GM23338 (cell line): ENCODE measurements at regions not wholly inside any gene's neighbourhood (a gene's known extent, or its start where the extent isn't known, plus 50 kb on each side); places are given as distances from the start of the nearest gene placed in this dataset.

Source experiments
- CREB1 ChIP-seq: fragments of 250-450 bp; sonication (Bioruptor Pico); IDR thresholded peaks from 2 replicates; pipeline ENCODE4 v1.5.0; 2020; ENCODE audit warnings: low read depth, mild to moderate bottlenecking, moderate library complexity
- CTCF ChIP-seq, 2 experiments: fragments of 200-600 bp in 1 of 2; sonication (generic) in 1 of 2; conservative IDR thresholded peaks; 2 replicates each; pipeline versions ENCODE4 v1.5.1 to v1.6.1; 2016 to 2017; ENCODE audit warnings: antibody characterized with exemption in 2 of 2, low read depth in 2 of 2, mild to moderate bottlenecking in 2 of 2, moderate library complexity in 1 of 2
- ETS1 ChIP-seq: IDR thresholded peaks from 2 replicates; pipeline ENCODE4 v1.6.1; 2016; ENCODE audit warnings: antibody characterized with exemption
- EZH2 ChIP-seq: fragments of 200-600 bp; sonication (generic); IDR thresholded peaks from one replicate; pipeline ENCODE4 v1.8.0; 2017; ENCODE audit warnings: antibody characterized with exemption, mild to moderate bottlenecking, low read depth; ENCODE audit not compliant: unreplicated experiment
- EZH2phosphoT487 ChIP-seq: fragments of 200-600 bp; sonication (generic); IDR thresholded peaks from one replicate; pipeline ENCODE4 v1.8.1; 2018; ENCODE audit warnings: antibody characterized with exemption; ENCODE audit not compliant: unreplicated experiment
- JUNB ChIP-seq: IDR thresholded peaks from one replicate; pipeline ENCODE4 v1.6.1; 2016; ENCODE audit warnings: antibody characterized with exemption; ENCODE audit not compliant: unreplicated experiment
- POLR2AphosphoS5 ChIP-seq: IDR thresholded peaks from 2 replicates; pipeline ENCODE4 v1.6.1; 2016; ENCODE audit warnings: antibody characterized with exemption, low read depth
- ZNF114 ChIP-seq: fragments of 250-450 bp; sonication (Bioruptor Pico); IDR thresholded peaks from 2 replicates; pipeline ENCODE4 v1.5.0; 2020; ENCODE audit warnings: mild to moderate bottlenecking, moderate library complexity
- ZNF331 ChIP-seq: fragments of 250-450 bp; sonication (Bioruptor Pico); IDR thresholded peaks from 2 replicates; pipeline ENCODE4 v1.5.0; 2020; ENCODE audit warnings: low read depth, mild to moderate bottlenecking, moderate library complexity
- TF ChIP-seq, protein P1 (sequence below): IDR thresholded peaks from one replicate; pipeline ENCODE4 v1.6.1; 2018; ENCODE audit warnings: antibody characterized with exemption; ENCODE audit not compliant: unreplicated experiment
- TF ChIP-seq, protein P2 (sequence below): fragments of 250-450 bp; sonication (Bioruptor Pico); IDR thresholded peaks from 2 replicates; pipeline ENCODE4 v1.5.0; 2020; ENCODE audit warnings: mild to moderate bottlenecking, moderate library complexity

DNA sequence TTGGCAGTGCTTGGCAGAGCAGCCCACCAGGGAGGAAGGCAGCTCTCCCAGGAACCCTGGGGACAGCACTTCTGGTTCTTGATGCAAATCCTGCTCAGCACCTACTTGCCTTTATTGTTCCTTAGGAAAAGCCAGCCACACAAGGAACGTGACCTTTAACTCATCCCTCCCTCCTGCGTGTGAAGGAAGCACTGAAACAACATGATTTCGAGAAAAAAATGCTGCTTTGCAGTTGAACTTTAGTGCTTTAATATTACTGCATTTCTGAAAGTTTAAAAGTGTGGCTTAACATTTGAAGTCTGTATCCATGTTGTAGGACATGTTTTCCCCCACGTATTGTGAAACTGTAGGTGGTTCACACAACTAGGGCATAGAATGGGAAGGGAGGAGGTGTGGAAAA is 50.4 kb upstream of the CTNNB1 start:
- TF ChIP-seq EZH2 (no peak), POLR2AphosphoS5 (no peak), CTCF (conservative IDR thresholded peaks at IDR 0.05; ENCODE audit: low read depth in 2 of 2) (no peak), CREB1 (CRISPR knock-in tag) (no peak), JUNB (no peak), EZH2phosphoT487 (no peak), ZNF331 (no peak), ZNF114 (CRISPR knock-in tag) (no peak), ETS1 (no peak)
- TF ChIP-seq, protein P1, sequence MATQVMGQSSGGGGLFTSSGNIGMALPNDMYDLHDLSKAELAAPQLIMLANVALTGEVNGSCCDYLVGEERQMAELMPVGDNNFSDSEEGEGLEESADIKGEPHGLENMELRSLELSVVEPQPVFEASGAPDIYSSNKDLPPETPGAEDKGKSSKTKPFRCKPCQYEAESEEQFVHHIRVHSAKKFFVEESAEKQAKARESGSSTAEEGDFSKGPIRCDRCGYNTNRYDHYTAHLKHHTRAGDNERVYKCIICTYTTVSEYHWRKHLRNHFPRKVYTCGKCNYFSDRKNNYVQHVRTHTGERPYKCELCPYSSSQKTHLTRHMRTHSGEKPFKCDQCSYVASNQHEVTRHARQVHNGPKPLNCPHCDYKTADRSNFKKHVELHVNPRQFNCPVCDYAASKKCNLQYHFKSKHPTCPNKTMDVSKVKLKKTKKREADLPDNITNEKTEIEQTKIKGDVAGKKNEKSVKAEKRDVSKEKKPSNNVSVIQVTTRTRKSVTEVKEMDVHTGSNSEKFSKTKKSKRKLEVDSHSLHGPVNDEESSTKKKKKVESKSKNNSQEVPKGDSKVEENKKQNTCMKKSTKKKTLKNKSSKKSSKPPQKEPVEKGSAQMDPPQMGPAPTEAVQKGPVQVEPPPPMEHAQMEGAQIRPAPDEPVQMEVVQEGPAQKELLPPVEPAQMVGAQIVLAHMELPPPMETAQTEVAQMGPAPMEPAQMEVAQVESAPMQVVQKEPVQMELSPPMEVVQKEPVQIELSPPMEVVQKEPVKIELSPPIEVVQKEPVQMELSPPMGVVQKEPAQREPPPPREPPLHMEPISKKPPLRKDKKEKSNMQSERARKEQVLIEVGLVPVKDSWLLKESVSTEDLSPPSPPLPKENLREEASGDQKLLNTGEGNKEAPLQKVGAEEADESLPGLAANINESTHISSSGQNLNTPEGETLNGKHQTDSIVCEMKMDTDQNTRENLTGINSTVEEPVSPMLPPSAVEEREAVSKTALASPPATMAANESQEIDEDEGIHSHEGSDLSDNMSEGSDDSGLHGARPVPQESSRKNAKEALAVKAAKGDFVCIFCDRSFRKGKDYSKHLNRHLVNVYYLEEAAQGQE, result no peak
- TF ChIP-seq, protein P2, sequence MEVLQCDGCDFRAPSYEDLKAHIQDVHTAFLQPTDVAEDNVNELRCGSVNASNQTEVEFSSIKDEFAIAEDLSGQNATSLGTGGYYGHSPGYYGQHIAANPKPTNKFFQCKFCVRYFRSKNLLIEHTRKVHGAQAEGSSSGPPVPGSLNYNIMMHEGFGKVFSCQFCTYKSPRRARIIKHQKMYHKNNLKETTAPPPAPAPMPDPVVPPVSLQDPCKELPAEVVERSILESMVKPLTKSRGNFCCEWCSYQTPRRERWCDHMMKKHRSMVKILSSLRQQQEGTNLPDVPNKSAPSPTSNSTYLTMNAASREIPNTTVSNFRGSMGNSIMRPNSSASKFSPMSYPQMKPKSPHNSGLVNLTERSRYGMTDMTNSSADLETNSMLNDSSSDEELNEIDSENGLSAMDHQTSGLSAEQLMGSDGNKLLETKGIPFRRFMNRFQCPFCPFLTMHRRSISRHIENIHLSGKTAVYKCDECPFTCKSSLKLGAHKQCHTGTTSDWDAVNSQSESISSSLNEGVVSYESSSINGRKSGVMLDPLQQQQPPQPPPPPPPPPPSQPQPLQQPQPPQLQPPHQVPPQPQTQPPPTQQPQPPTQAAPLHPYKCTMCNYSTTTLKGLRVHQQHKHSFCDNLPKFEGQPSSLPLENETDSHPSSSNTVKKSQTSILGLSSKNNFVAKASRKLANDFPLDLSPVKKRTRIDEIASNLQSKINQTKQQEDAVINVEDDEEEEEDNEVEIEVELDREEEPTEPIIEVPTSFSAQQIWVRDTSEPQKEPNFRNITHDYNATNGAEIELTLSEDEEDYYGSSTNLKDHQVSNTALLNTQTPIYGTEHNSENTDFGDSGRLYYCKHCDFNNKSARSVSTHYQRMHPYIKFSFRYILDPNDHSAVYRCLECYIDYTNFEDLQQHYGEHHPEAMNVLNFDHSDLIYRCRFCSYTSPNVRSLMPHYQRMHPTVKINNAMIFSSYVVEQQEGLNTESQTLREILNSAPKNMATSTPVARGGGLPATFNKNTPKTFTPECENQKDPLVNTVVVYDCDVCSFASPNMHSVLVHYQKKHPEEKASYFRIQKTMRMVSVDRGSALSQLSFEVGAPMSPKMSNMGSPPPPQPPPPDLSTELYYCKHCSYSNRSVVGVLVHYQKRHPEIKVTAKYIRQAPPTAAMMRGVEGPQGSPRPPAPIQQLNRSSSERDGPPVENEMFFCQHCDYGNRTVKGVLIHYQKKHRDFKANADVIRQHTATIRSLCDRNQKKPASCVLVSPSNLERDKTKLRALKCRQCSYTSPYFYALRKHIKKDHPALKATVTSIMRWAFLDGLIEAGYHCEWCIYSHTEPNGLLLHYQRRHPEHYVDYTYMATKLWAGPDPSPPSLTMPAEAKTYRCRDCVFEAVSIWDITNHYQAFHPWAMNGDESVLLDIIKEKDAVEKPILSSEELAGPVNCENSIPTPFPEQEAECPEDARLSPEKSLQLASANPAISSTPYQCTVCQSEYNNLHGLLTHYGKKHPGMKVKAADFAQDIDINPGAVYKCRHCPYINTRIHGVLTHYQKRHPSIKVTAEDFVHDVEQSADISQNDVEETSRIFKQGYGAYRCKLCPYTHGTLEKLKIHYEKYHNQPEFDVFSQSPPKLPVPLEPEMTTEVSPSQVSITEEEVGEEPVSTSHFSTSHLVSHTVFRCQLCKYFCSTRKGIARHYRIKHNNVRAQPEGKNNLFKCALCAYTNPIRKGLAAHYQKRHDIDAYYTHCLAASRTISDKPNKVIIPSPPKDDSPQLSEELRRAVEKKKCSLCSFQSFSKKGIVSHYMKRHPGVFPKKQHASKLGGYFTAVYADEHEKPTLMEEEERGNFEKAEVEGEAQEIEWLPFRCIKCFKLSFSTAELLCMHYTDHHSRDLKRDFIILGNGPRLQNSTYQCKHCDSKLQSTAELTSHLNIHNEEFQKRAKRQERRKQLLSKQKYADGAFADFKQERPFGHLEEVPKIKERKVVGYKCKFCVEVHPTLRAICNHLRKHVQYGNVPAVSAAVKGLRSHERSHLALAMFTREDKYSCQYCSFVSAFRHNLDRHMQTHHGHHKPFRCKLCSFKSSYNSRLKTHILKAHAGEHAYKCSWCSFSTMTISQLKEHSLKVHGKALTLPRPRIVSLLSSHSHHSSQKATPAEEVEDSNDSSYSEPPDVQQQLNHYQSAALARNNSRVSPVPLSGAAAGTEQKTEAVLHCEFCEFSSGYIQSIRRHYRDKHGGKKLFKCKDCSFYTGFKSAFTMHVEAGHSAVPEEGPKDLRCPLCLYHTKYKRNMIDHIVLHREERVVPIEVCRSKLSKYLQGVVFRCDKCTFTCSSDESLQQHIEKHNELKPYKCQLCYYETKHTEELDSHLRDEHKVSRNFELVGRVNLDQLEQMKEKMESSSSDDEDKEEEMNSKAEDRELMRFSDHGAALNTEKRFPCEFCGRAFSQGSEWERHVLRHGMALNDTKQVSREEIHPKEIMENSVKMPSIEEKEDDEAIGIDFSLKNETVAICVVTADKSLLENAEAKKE, result no peak
